OCI-LY3 (cell line): ENCODE measurements at regions not wholly inside any gene's neighbourhood (a gene's known extent, or its start where the extent isn't known, plus 50 kb on each side); places are given as distances from the start of the nearest gene placed in this dataset.

Experiments used
- EZH2phosphoT487 ChIP-seq: fragments of 200-600 bp; shearing (Covaris generic); IDR thresholded peaks from 2 replicates; pipeline ENCODE4 v1.6.1; 2018; ENCODE audit warnings: antibody characterized with exemption, mixed run types, low read depth
- TF ChIP-seq, protein P1 (sequence below): fragments of 200-600, 300-600 bp; sonication (generic); IDR thresholded peaks from 2 replicates; pipeline ENCODE4 v1.5.1; 2014; ENCODE audit warnings: antibody characterized with exemption, low read length, low read depth

DNA sequence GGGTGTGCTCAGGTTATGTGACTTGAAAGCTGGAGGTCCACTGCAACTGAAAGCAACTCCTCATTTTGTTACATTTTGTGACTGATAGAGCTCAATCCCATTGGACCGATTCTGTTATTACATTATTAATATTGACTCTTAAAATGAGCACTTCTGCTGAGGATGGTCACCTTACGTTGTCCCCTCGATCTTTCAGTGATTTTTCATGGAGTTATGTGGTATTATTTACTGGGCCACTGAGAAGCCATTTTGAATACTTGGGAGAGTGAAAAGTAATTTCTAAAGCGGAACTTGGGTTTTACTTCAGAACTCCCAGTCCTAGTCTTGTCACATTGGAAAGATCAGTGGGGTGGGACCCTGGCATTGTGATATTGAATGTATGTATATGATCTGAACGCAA lies 96.3 kb upstream of the FAM180A start:
- TF ChIP-seq, protein P1, sequence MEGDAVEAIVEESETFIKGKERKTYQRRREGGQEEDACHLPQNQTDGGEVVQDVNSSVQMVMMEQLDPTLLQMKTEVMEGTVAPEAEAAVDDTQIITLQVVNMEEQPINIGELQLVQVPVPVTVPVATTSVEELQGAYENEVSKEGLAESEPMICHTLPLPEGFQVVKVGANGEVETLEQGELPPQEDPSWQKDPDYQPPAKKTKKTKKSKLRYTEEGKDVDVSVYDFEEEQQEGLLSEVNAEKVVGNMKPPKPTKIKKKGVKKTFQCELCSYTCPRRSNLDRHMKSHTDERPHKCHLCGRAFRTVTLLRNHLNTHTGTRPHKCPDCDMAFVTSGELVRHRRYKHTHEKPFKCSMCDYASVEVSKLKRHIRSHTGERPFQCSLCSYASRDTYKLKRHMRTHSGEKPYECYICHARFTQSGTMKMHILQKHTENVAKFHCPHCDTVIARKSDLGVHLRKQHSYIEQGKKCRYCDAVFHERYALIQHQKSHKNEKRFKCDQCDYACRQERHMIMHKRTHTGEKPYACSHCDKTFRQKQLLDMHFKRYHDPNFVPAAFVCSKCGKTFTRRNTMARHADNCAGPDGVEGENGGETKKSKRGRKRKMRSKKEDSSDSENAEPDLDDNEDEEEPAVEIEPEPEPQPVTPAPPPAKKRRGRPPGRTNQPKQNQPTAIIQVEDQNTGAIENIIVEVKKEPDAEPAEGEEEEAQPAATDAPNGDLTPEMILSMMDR: no peak
- no peak for TF ChIP-seq EZH2phosphoT487
